Activated CD8-positive, alpha-beta memory T cell treated with anti-CD3 and anti-CD28 coated beads, Interleukin-2, amount 50 U/mL, for 48 hours (primary cell): ENCODE measurements at regions not wholly inside any gene's neighbourhood (a gene's known extent, or its start where the extent isn't known, plus 50 kb on each side); places are given as distances from the start of the nearest gene placed in this dataset.

ENCODE experiments used
- DNase-seq: peaks from one replicate; pipeline ENCODE4 v3.0.0-alpha.2; 2020

- no peak for DNase-seq
Measured at GRCh38 chr9:38312406-38312805, 80.1 kb upstream of the ALDH1B1 start.

- no peak for DNase-seq
Measured at GRCh38 chr9:38311382-38312270, 80.9 kb upstream of the ALDH1B1 start.

DNA sequence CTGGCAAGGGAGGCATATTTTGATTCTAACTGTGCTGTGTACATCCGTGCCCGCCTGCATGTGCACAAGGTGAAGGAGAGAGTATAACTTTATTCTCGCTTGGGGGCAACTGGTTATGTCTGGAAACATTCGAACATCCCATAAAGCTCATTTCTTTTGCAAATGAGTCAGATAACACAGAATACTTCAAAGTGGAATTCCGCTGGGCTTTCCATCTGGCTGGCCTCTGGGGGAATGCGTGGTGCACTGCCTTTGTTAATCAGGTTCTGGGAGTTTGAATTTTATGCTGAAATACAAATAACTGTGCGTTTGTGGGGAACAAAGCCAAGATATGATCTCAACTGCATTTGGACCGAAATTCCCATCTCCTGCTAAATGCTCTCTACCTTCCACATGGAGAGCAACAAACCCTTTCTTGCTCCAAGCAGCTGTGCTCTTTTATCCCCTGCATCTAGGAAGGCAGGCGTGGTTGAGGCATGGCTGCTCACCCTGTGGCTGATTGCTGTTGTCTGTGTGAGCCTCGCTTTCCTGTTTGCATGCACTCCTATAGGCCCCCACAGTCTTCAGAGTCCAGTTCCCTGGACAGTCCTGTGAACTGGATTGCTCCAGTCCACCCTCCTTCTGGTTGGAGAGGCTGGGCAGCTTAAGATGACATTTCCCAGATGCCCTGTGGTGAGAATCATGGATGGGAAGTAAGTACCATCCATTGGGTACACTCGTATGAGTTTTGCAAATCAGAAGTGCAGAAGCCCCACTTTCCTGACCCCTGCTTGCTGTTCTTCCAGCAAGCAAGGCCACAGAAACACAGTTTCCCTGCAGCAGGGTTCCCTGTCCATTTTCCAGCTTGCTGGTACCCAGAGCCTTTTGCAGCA, 82.9 kb upstream of the ALDH1B1 start:
- DNase-seq: no peak

- no peak for DNase-seq
Measured at GRCh38 chr9:38308136-38308535, 84.4 kb upstream of the ALDH1B1 start.

- DNase-seq: no peak
Measured at GRCh38 chr9:38306899-38307298, 85.6 kb upstream of the ALDH1B1 start.

GRCh38 chr9:38305582-38305981, 86.9 kb upstream of the ALDH1B1 start:
- DNase-seq: no peak

DNA sequence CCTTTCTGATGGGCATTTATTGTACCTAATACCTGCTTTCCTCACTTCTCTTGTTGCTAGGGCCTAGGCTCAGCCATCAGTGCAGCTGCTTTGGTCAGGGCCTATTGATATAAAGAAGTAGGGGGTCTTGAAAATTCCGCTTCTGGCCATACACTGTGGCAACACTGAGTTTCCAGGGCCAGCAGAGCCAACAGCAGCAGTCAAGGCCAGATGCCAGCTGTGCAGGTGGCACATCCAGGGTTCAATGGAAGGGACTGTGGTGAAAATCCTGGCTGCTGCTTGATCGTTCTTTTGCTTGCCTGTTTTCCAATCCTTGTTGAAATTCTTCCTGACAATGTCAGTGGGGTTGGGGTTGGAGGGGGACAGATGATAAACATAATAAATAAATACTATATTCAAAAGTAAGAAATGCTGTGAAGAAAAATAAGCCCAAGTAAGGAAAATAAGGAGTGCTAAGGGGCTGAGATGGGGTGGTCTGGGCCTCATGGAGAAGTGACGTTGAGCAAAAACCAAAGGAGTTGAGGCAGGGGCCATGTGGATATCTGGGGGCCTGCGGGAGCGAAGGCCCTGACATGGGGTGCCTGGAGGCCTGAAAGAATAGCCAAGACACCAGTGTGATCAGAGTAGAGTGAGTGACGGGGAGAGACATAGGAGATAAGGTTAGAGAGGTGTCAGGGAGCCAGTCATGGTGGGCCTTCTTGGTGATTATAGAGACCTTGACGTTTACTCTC, 91.0 kb upstream of the ALDH1B1 start:
- DNase-seq: no peak

DNA sequence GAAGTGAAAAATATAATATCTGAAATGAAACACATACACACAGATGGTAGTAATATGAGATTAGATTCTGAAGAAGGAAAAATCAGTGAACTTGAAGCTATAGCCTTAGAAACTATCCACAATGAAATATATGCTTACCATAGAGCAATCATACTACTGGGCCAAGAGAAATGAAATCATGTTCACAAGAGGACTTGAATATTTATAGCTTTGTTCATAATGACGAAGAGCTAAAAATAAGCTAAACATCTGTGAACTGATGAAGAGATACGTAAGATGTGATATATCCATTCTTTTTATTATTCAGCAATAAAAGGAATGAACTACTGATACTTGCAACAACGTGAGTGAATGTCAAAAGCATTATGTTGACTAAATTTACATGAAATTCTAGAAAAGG, 92.6 kb upstream of the ALDH1B1 start:
- DNase-seq: no peak

DNA sequence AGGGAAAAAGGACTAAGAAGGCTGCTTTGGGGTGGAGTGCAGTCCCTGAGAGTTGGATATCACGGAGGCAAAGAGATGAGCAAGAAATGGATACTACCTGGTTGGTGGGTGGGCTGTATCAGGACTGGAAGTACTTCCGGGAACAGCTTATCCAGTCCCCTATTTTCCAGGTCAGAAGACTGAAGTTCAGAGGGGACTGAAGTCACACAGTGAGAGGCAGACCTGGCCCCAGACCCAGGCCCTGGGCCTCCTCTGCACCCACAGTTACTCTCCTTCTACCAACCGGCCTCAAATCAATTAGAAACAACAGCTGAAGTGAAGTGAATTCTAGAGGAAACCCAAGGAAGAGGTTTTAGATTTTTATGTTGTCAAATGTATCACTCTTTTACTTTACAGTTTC, 93.6 kb upstream of the ALDH1B1 start:
- DNase-seq: no peak

- no peak for DNase-seq
Measured at GRCh38 chr9:38298503-38298902, 94.0 kb upstream of the ALDH1B1 start.

DNA sequence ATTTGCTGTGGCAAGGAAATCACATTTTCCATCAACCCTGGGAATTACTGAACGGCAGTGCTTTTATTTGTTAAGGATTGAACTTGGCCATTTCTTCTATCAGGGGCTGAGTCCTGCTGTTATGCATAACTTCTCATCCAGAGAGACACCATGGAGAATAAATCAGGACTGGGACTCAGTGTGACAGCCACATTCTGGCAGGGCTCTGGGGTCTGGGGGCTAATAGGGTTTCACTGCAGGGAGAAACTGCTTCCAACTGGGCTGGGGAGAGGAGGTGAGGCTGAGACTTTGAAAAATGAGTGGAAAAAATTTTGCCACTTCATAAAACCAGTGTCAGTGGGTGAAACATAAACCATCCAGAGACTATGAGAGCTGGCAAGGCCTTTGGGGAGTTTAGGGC, 95.7 kb upstream of the ALDH1B1 start:
- DNase-seq: no peak

- no peak for DNase-seq
Measured at GRCh38 chr9:38295764-38296163, 96.7 kb upstream of the ALDH1B1 start.

- DNase-seq: no peak
Measured at GRCh38 chr9:38294220-38294960, 98.1 kb upstream of the ALDH1B1 start.

- no peak for DNase-seq
Measured at GRCh38 chr9:38293022-38293421, 99.5 kb upstream of the ALDH1B1 start.

- no peak for DNase-seq
Measured at GRCh38 chr9:38292480-38292879, 100.0 kb upstream of the ALDH1B1 start.

DNA sequence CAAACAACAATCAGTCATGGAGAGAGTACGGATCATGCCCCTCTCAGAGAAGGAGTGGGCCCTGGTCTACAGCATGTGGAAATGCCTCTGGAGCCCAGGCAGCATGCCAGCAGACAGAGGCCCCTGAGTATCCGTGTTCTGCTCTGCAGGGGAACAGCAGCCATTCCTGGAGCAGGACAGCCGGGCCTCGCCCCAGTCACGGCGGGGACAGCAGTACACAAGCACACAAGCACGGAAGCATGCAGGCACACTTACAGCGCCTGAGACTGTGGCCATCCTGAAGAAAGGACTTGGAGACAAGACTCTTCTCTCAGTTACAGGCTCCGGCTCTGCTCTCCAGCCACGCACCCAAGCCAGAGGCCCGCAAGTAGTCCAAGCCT, 102.6 kb upstream of the ALDH1B1 start:
- no peak for DNase-seq

DNA sequence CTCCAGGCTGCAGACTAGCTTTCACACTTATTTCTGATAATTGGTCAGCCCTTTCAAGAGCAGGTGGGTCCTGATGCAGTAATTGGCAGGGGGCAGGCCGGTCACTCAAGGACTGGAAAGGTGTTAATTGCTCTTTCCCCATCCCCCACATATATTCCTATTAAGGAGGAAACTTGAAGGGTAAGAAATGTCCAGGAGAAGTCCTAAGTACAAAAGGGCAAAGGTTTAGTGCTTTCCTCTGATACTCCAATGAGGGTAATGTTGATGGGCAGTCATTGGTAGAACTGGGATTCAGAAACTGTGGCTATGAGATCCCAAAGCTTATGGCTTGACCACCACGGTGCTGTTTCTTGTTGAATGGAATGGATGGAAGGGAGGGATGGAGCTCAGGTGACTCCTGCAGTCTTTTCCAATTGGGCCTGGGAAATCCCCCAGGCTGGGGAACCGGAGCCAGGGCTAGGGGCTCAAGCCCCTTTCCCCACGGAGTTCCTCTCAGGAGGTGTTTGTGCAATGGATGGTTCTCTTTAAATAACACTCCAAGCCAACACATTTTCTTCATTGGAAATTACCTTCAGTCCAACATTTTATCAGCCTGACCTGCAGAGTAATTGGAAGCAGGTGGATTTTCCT, 103.2 kb upstream of the ALDH1B1 start:
- DNase-seq: no peak

DNA sequence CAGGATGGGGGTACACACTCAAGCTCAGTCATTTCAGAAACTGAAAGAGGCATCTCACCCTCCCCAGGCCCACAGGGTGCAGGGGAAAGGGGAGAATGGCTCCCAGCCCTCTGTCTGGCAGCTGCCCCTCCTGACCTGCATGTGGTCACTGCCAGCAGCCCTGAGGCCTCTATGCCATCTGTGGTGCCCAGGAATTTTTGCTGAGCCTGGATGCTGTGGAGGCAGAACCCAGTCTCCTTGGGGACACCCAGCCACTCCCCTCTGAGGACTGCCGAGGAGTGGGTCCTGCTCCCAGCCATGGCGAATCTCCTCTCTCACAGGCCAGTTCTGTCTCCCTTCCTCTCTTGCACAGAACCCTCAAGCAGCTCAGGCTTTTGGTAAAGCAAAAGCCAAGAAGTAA, 104.0 kb upstream of the ALDH1B1 start:
- DNase-seq: no peak

DNA sequence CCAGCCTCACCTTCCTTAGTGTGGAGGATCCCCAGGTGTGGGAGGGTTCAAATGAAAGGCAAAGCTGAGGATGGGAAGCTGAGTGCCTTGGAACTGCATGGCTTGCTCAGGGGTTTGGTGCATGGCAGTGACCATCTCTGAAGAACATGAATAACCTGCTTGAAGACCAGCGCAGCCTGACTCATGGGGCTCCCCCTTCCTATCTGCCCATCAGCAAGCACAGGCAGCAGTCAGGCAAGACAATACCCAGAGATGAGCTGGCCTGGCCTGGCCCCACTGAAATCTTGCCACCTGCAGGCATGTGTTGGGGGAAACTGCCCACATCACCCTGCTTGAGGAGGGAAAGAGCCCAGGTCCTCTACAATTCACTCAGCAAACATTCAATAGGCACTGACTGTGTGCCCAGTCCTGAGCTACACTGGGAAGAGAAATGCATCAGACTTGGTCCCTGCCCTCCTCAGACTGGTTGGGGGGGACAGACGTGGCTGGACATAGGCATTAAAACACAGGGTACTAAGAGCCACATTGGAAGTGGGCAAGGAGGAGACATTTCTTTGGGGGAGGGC, 105.0 kb upstream of the ALDH1B1 start:
- no peak for DNase-seq

GRCh38 chr9:38286766-38287165, 105.7 kb upstream of the ALDH1B1 start:
- no peak for DNase-seq

DNA sequence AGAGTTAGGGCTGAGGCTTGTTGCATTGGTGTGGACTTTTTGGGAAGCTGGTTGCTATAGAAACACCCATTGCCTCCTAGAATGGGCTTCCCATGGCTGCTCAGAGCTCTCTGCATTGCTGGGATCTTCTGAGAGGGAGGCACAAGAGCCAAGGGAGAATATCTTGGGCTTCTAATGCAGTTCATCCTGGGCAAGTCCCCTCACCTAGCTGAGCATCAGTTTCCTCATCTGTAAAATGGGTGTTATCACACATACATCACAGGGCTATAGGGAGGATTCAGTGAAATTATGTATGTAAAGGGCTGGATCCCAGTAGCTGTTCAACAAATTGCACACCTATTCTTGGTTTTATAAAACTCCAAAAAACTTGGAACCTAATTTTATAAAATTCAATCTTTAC, 106.1 kb upstream of the ALDH1B1 start:
- no peak for DNase-seq

GRCh38 chr9:38285236-38285635, 107.3 kb upstream of the ALDH1B1 start:
- no peak for DNase-seq
